ENCODE measurements at regions not wholly inside any gene's neighbourhood (a gene's known extent, or its start where the extent isn't known, plus 50 kb on each side); places are given as distances from the start of the nearest gene placed in this dataset.

GRCh38 chr14:51533872-51534553, 117.7 kb upstream of the FRMD6 start:
- Histone ChIP-seq H3K9ac (ENCODE audit: low read length) (peak overlapping the region; percentile 44), H3K27ac (ENCODE audit: low read depth, low read length) (peak overlapping the region; percentile 75), H3K36me3 (ENCODE audit: control insufficient read depth in 1 of 2, insufficient read depth in 2 of 2, low read length in 2 of 2) (no peaks in the 10 kb centered on the region), H2AFZ (ENCODE audit: low read depth, low read length, poor library complexity, severe bottlenecking) (peak overlapping the region; percentile 80), H3K4me2 (ENCODE audit: low read length) (peak overlapping the region; percentile 73), H3K27me3 (ENCODE audit: insufficient read depth, low read length) (no peaks in the 10 kb centered on the region), H3K9me3 (ENCODE audit: control insufficient read depth in 1 of 2, insufficient read depth in 1 of 2, low read depth in 1 of 2, low read length in 2 of 2) (0 out of 4 replicates have a peak, but pooled peaks cover 0 to 5% of the 10 kb centered on the region in 2 experiments), H3K9me2 (ENCODE audit: insufficient read depth) (no peaks in the 10 kb centered on the region), H4K20me1 (ENCODE audit: insufficient read depth) (no peaks in the 10 kb centered on the region), H3K4me3 (replicated peaks in 1 of 2; ENCODE audit: low read depth in 1 of 2, low read length in 2 of 2) (peak overlapping the region in 1 of 2 experiments; percentile 30; a peak in 2 of 4 replicates), H3K4me1 (ENCODE audit: control insufficient read depth in 1 of 2, insufficient read depth in 2 of 2, low read length in 2 of 2) (peaks cover 24 to 30% of the 10 kb centered on the region in 2 experiments), H3K79me2 (ENCODE audit: insufficient read depth, low read length) (no peaks in the 10 kb centered on the region)
- intact Hi-C loops (cut with micrococcal nuclease), result no loop called here
- BruUV-seq (replicated peaks), result no TSS peak
- CTCF ChIA-PET, result interaction anchor here (1.2 kb wide), 1 partner anchor 18 kb away, joined by 5 read pairs; no protein-coding TSS in a partner anchor
- TF ChIP-seq MAX (IDR thresholded peaks at IDR 0.05), result no peak
- no peak for TF ChIP-seq EGR1 (IDR thresholded peaks at IDR 0.05; ENCODE audit: low read depth)
- TF ChIP-seq EZH2phosphoT487 (IDR thresholded peaks at IDR 0.05; ENCODE audit: borderline replicate concordance), result no peak
- TF ChIP-seq YY1 (IDR thresholded peaks at IDR 0.05; ENCODE audit: extremely low read depth, insufficient replicate concordance, low read depth, low read length), result no peak
- TF ChIP-seq, protein P1, sequence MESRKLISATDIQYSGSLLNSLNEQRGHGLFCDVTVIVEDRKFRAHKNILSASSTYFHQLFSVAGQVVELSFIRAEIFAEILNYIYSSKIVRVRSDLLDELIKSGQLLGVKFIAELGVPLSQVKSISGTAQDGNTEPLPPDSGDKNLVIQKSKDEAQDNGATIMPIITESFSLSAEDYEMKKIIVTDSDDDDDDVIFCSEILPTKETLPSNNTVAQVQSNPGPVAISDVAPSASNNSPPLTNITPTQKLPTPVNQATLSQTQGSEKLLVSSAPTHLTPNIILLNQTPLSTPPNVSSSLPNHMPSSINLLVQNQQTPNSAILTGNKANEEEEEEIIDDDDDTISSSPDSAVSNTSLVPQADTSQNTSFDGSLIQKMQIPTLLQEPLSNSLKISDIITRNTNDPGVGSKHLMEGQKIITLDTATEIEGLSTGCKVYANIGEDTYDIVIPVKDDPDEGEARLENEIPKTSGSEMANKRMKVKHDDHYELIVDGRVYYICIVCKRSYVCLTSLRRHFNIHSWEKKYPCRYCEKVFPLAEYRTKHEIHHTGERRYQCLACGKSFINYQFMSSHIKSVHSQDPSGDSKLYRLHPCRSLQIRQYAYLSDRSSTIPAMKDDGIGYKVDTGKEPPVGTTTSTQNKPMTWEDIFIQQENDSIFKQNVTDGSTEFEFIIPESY (IDR thresholded peaks at IDR 0.05; ENCODE audit: extremely low read depth, insufficient replicate concordance, low read length), result no peak
- TF ChIP-seq EZH2 (IDR thresholded peaks at IDR 0.05), result no peak
- TF ChIP-seq, protein P2, sequence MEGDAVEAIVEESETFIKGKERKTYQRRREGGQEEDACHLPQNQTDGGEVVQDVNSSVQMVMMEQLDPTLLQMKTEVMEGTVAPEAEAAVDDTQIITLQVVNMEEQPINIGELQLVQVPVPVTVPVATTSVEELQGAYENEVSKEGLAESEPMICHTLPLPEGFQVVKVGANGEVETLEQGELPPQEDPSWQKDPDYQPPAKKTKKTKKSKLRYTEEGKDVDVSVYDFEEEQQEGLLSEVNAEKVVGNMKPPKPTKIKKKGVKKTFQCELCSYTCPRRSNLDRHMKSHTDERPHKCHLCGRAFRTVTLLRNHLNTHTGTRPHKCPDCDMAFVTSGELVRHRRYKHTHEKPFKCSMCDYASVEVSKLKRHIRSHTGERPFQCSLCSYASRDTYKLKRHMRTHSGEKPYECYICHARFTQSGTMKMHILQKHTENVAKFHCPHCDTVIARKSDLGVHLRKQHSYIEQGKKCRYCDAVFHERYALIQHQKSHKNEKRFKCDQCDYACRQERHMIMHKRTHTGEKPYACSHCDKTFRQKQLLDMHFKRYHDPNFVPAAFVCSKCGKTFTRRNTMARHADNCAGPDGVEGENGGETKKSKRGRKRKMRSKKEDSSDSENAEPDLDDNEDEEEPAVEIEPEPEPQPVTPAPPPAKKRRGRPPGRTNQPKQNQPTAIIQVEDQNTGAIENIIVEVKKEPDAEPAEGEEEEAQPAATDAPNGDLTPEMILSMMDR (IDR thresholded peaks at IDR 0.05 in 2 of 3, conservative IDR thresholded peaks at IDR 0.05 in 1 of 3; ENCODE audit: borderline replicate concordance in 1 of 3, insufficient read depth in 1 of 3, low read depth in 2 of 3, low read length in 2 of 3), result no peak
- no peak for TF ChIP-seq SIN3A (IDR thresholded peaks at IDR 0.05; ENCODE audit: low read depth)
- TF ChIP-seq, protein P3, sequence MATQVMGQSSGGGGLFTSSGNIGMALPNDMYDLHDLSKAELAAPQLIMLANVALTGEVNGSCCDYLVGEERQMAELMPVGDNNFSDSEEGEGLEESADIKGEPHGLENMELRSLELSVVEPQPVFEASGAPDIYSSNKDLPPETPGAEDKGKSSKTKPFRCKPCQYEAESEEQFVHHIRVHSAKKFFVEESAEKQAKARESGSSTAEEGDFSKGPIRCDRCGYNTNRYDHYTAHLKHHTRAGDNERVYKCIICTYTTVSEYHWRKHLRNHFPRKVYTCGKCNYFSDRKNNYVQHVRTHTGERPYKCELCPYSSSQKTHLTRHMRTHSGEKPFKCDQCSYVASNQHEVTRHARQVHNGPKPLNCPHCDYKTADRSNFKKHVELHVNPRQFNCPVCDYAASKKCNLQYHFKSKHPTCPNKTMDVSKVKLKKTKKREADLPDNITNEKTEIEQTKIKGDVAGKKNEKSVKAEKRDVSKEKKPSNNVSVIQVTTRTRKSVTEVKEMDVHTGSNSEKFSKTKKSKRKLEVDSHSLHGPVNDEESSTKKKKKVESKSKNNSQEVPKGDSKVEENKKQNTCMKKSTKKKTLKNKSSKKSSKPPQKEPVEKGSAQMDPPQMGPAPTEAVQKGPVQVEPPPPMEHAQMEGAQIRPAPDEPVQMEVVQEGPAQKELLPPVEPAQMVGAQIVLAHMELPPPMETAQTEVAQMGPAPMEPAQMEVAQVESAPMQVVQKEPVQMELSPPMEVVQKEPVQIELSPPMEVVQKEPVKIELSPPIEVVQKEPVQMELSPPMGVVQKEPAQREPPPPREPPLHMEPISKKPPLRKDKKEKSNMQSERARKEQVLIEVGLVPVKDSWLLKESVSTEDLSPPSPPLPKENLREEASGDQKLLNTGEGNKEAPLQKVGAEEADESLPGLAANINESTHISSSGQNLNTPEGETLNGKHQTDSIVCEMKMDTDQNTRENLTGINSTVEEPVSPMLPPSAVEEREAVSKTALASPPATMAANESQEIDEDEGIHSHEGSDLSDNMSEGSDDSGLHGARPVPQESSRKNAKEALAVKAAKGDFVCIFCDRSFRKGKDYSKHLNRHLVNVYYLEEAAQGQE (IDR thresholded peaks at IDR 0.05; ENCODE audit: low read depth), result no peak
- TF ChIP-seq POLR2AphosphoS5 (IDR thresholded peaks at IDR 0.05; ENCODE audit: low read depth, low read length), result no peak
- TF ChIP-seq ELF1 (IDR thresholded peaks at IDR 0.05; ENCODE audit: borderline replicate concordance, low read depth), result no peak
- no peak for TF ChIP-seq RAD21 (IDR thresholded peaks at IDR 0.05; ENCODE audit: low read depth)
- no peak for TF ChIP-seq TCF7L2 (IDR thresholded peaks at IDR 0.05; ENCODE audit: borderline replicate concordance, extremely low read depth, insufficient read depth, insufficient read length)
- no peak for TF ChIP-seq CEBPB (IDR thresholded peaks at IDR 0.05; ENCODE audit: low read depth)
- TF ChIP-seq CBX3 (IDR thresholded peaks at IDR 0.05; ENCODE audit: low read depth), result no peak
- DNase-seq (ENCODE audit: low read depth, low spot score) (no peak), ATAC-seq (peak; percentile 52)
- POLR2A ChIA-PET, result interaction anchor here (1.4 kb wide), 1 partner anchor 11 kb away, joined by 6 read pairs; no protein-coding TSS in a partner anchor
- RAD21 ChIA-PET (ENCODE audit: low non-redundant PET in 1 of 2, low total read pairs in 2 of 2, uncharacterized antibody in 2 of 2, unreplicated experiment in 2 of 2), result no interaction called here
